DND-41 (cell line): ENCODE measurements at regions not wholly inside any gene's neighbourhood (a gene's known extent, or its start where the extent isn't known, plus 50 kb on each side); places are given as distances from the start of the nearest gene placed in this dataset.

ENCODE experiments used
- EZH2 ChIP-seq: IDR thresholded peaks from 3 replicates; pipeline ENCODE4 v1.6.1; 2012; ENCODE audit warnings: borderline replicate concordance, low read depth, mild to moderate bottlenecking, moderate library complexity, low read length, inconsistent platforms; ENCODE audit not compliant: severe bottlenecking
- TF ChIP-seq, protein P1 (sequence below): IDR thresholded peaks from 2 replicates; pipeline ENCODE4 v1.5.1; 2012; ENCODE audit warnings: borderline replicate concordance, low read length, moderate library complexity, mild to moderate bottlenecking; ENCODE audit not compliant: poor library complexity, severe bottlenecking; ENCODE audit errors: extremely low read depth

DNA sequence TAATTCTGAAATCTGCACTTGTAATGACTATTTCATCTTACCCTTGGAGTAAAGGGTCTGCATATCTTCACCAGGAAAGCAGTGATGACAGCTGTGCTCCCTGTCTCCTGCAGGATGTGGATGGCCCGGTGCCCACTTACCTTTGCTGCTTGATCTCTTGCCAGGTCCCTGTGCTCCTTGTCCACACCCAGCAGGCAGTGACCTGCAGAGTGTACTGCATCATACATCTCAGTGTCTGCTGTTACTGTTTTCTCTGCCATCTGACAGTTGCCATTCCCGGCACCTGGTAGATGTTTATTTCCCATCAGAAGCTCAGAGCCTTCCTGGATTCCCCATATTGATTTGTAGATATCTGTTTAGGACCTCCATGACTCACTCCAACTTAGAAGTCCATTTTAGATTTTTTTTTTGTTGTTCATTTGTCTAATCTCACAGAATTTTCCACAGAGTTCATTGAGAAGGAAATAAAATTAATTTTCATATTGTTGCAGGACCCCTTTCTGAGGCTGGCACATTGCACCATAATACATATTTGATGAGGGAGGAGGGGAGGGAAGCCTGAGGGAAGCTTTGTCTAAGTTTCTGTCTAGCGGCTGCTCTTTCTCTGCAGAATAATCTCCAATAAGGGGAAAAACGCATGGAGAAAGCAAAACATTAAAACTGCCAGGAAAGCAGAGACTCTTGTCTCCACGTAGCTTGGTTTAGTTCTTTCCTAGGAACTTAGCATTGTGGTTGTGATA lies 697.5 kb upstream of the RAB6C start:
- TF ChIP-seq, protein P1, sequence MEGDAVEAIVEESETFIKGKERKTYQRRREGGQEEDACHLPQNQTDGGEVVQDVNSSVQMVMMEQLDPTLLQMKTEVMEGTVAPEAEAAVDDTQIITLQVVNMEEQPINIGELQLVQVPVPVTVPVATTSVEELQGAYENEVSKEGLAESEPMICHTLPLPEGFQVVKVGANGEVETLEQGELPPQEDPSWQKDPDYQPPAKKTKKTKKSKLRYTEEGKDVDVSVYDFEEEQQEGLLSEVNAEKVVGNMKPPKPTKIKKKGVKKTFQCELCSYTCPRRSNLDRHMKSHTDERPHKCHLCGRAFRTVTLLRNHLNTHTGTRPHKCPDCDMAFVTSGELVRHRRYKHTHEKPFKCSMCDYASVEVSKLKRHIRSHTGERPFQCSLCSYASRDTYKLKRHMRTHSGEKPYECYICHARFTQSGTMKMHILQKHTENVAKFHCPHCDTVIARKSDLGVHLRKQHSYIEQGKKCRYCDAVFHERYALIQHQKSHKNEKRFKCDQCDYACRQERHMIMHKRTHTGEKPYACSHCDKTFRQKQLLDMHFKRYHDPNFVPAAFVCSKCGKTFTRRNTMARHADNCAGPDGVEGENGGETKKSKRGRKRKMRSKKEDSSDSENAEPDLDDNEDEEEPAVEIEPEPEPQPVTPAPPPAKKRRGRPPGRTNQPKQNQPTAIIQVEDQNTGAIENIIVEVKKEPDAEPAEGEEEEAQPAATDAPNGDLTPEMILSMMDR, result no peak
- no peak for TF ChIP-seq EZH2
